Endodermal cell (in vitro differentiated cells): ENCODE measurements at regions not wholly inside any gene's neighbourhood (a gene's known extent, or its start where the extent isn't known, plus 50 kb on each side); places are given as distances from the start of the nearest gene placed in this dataset.

Source experiments
- DNase-seq: peaks from one replicate; pipeline ENCODE4 v3.0.0-alpha.2; 2017
- H3K27ac ChIP-seq: 2 replicates; pipeline ENCODE4 v1.5.1; 2013; ENCODE audit warnings: mild to moderate bottlenecking, low read depth, low read length, moderate library complexity
- H3K27me3 ChIP-seq: 2 replicates; pipeline ENCODE4 v1.6.1; 2013; ENCODE audit warnings: mild to moderate bottlenecking, low read length, moderate library complexity; ENCODE audit not compliant: insufficient read depth, control insufficient read depth, poor library complexity, severe bottlenecking
- H3K36me3 ChIP-seq: 2 replicates; pipeline ENCODE4 v1.7.0; 2013; ENCODE audit warnings: mild to moderate bottlenecking, low read length, moderate library complexity; ENCODE audit not compliant: control insufficient read depth, insufficient read depth
- H3K4me1 ChIP-seq: one replicate; pipeline ENCODE4 v1.7.0; 2013; ENCODE audit warnings: low read length; ENCODE audit not compliant: control insufficient read depth, insufficient read depth
- H3K4me3 ChIP-seq: 2 replicates; pipeline ENCODE4 v1.5.1; 2013; ENCODE audit warnings: mild to moderate bottlenecking, low read length, moderate library complexity
- H3K9ac ChIP-seq: 2 replicates; pipeline ENCODE4 v1.6.1; 2013; ENCODE audit warnings: mild to moderate bottlenecking, low read length, moderate library complexity; ENCODE audit not compliant: poor library complexity, severe bottlenecking; ENCODE audit errors: extremely low read depth
- H3K9me3 ChIP-seq: 2 replicates; pipeline ENCODE4 v1.6.1; 2013; ENCODE audit warnings: mild to moderate bottlenecking, low read length, moderate library complexity; ENCODE audit not compliant: control insufficient read depth
- H3K27ac Mint-ChIP-seq: 2 replicates; pipeline ENCODE4 v1.8.0; 2020; ENCODE audit warnings: mixed read lengths
- H3K27me3 Mint-ChIP-seq: 2 replicates; pipeline ENCODE4 v1.8.0; 2021; ENCODE audit warnings: mild to moderate bottlenecking, mixed read lengths; ENCODE audit not compliant: insufficient read depth
- H3K36me3 Mint-ChIP-seq: 2 replicates; pipeline ENCODE4 v1.8.0; 2020; ENCODE audit warnings: low read depth, mixed read lengths
- H3K4me1 Mint-ChIP-seq: 2 replicates; pipeline ENCODE4 v1.8.0; 2020; ENCODE audit warnings: mixed read lengths
- H3K4me3 Mint-ChIP-seq: 2 replicates; pipeline ENCODE4 v1.8.0; 2020; ENCODE audit warnings: mild to moderate bottlenecking, moderate library complexity, mixed read lengths
- H3K9me3 Mint-ChIP-seq: 2 replicates; pipeline ENCODE4 v1.8.0; 2020; ENCODE audit warnings: mild to moderate bottlenecking, mixed read lengths
- CTCF ChIP-seq: fragments of 200-600 bp; sonication (generic); conservative IDR thresholded peaks from 2 replicates; pipeline ENCODE4 v1.5.0; 2021; ENCODE audit warnings: antibody characterized with exemption, mild to moderate bottlenecking
- WGBS, 2 experiments: methylation state at CpG; one replicate each; pipeline versions ENCODE4 v1.1.5 to v1.1.7; 2013; ENCODE audit warnings: missing lambda C conversion rate in 2 of 2, mixed read lengths in 1 of 2; ENCODE audit not compliant: insufficient coverage in 1 of 2, insufficient read length in 1 of 2; 5-methylcytosine and 5-hydroxymethylcytosine counted together

GRCh38 chrX:124994404-124994803 is 325.3 kb upstream of the TEX13C start:
- 89% methylated on average over 3 to 4 of the region's 4 CpGs for WGBS, 2 experiments
- no peaks in the 10 kb centered on the region for H3K27me3 ChIP-seq
- peaks cover 3% of the 10 kb centered on the region for H3K27me3 Mint-ChIP-seq
- H3K9ac ChIP-seq: no peak overlapping the region
- H3K9me3 Mint-ChIP-seq: no peaks in the 10 kb centered on the region
- H3K36me3 ChIP-seq: no peaks in the 10 kb centered on the region
- no peak overlapping the region for H3K27ac ChIP-seq
- H3K4me1 Mint-ChIP-seq: peaks cover 10% of the 10 kb centered on the region
- H3K27ac Mint-ChIP-seq: no peak overlapping the region
- no peak overlapping the region for H3K4me3 Mint-ChIP-seq
- no peak for DNase-seq
- TF ChIP-seq CTCF: no peak
- H3K9me3 ChIP-seq: no peaks in the 10 kb centered on the region
- no peaks in the 10 kb centered on the region for H3K4me1 ChIP-seq
- no peak overlapping the region for H3K4me3 ChIP-seq
- H3K36me3 Mint-ChIP-seq: no peaks in the 10 kb centered on the region

- no peak for TF ChIP-seq CTCF
- Histone ChIP-seq H3K4me1 (peaks cover 4% of the 10 kb centered on the region), H3K36me3 (no peaks in the 10 kb centered on the region), H3K27me3 (no peaks in the 10 kb centered on the region), H3K4me3 (no peak overlapping the region), H3K9me3 (no peaks in the 10 kb centered on the region), H3K27ac (no peak overlapping the region), H3K9ac (no peak overlapping the region)
- DNase-seq: no peak
- Mint-ChIP-seq H3K4me1 (peaks cover 32% of the 10 kb centered on the region), H3K4me3 (no peak overlapping the region), H3K27ac (no peak overlapping the region), H3K9me3 (no peaks in the 10 kb centered on the region), H3K27me3 (no peaks in the 10 kb centered on the region), H3K36me3 (no peaks in the 10 kb centered on the region)
- 88% methylated on average over 6 of the region's 7 CpGs; no CpG with 5 or more reads in 1 of the 2 experiments for WGBS, 2 experiments
These were observed 315.8 kb upstream of the TEX13C start for GRCh38 chrX:125003746-125004446.

- H3K4me3 ChIP-seq: no peak overlapping the region
- Mint-ChIP-seq H3K4me1 (peaks cover 26% of the 10 kb centered on the region), H3K36me3 (no peaks in the 10 kb centered on the region), H3K4me3 (no peak overlapping the region), H3K27ac (no peak overlapping the region), H3K9me3 (no peaks in the 10 kb centered on the region), H3K27me3 (no peaks in the 10 kb centered on the region)
- TF ChIP-seq CTCF: no peak
- DNase-seq: no peak
- H3K27ac ChIP-seq: no peak overlapping the region
- H3K36me3 ChIP-seq: no peaks in the 10 kb centered on the region
- H3K9me3 ChIP-seq: no peaks in the 10 kb centered on the region
- H3K4me1 ChIP-seq: peaks cover 4% of the 10 kb centered on the region
- H3K9ac ChIP-seq: no peak overlapping the region
- WGBS, 2 experiments: 87% methylated on average over 2 of the region's 2 CpGs; no CpG with 5 or more reads in 1 of the 2 experiments
- H3K27me3 ChIP-seq: no peaks in the 10 kb centered on the region
These were observed 314.9 kb upstream of the TEX13C start for GRCh38 chrX:125004799-125005198.
